ENCODE measurements at regions not wholly inside any gene's neighbourhood (a gene's known extent, or its start where the extent isn't known, plus 50 kb on each side); places are given as distances from the start of the nearest gene placed in this dataset.

GRCh38 chr17:45730192-45730591 is 53.9 kb upstream of the CRHR1 start:
- DNase-seq: no peak

DNA sequence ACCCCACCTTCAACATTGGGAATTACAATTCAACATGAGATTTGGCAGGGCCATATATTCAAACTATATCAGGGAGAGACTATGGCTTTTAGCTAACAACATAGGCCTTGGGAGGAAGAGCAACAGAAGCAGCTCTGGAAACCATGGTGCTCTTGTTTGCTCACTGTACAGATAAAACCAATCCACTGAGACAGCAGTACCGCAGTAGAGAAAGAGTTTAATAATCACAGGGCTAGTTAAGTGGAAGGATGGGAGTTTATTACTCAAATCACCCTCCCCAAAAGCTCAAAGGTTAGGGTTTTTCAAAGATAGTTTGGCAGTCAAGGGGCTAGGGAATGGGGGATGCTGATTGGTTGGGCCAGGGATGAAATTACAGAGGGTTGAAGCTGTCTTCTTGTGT is 52.7 kb upstream of the CRHR1 start:
- DNase-seq: no peak

DNA sequence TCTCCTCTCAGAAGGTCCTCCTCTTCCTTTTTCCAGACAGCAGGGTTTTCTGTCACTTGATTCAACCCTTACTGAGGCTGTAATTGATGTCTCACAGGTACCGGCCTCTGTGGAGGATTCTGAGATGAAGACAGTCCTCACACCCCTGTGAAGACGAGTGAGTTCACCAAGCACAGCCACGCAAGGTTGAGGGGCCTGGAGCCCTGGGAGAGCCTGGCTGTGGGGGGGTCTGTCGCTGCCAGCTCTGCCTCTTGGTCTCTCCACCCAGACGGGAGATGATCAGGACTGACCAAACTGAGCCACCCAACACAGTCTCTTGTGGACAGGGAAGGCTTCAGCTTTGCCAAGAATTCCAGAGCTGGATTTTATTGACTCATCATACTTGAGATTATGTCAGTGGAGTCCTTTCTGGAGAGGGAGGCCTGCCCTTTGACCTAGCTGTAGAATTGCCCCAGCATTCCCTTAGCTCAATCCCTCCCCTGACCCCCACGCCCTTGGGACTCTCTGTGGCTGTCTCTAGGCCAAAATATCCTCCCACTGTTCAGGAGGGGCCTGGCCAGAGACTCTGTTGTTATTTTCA is 51.1 kb upstream of the CRHR1 start:
- DNase-seq: no peak

DNA sequence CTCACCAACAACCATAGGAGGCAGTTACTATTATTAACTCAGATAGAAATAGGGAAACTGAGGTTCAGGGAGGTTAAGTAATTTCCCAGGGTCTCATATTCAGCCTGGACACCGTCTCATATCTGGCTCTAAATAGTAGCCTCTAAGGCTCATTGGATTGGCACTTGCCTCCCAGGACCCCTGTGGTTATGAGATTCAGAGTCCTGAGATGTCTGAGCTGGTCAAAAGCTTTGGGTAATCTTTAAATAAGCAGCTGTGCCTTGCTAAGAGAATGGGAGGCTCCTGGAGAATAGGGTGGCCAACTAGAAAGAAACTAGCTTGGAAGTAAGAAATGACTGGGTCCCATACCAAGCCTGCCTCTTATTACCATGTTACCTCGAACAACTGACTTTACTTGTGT is 50.3 kb upstream of the CRHR1 start:
- DNase-seq: no peak

Data from CD4-positive, alpha-beta T cell treated with Interleukin-4 for 1 hour (primary cell).